Heart right ventricle (tissue), 16 donors: ENCODE measurements at regions not wholly inside any gene's neighbourhood (a gene's known extent, or its start where the extent isn't known, plus 50 kb on each side); places are given as distances from the start of the nearest gene placed in this dataset.

ENCODE experiments used
- ATAC-seq, 8 donors: fragments of 200-7000 bp; cut with Tn5 transposase; one replicate each; pipeline ENCODE4 v1.9.1; 2020; ENCODE audit warnings: mild to moderate bottlenecking in 8 of 8, moderate library complexity in 8 of 8, moderate number of reproducible peaks in 1 of 8
- DNase-seq, 2 donors: peaks; one replicate each; pipeline ENCODE4 v3.0.0-alpha.2; 2020
- H3K27ac ChIP-seq, 10 donors: fragments of 200-600 bp; sonication (generic) in 2 of 10; one replicate each; pipeline versions ENCODE4 v1.5.0 to v1.8.0; 2020 to 2022; ENCODE audit warnings: mild to moderate bottlenecking in 3 of 10
- H3K27me3 ChIP-seq, 7 donors: fragments of 200-600 bp; one replicate each; pipeline ENCODE4 v1.8.0; 2021 to 2022; ENCODE audit warnings: mild to moderate bottlenecking in 2 of 7
- H3K36me3 ChIP-seq, 9 donors: fragments of 200-600 bp; sonication (generic) in 1 of 9; one replicate each; pipeline versions ENCODE4 v1.5.0 to v1.8.0; 2020 to 2022; ENCODE audit warnings: mild to moderate bottlenecking in 2 of 9
- H3K4me1 ChIP-seq, 9 donors: fragments of 200-600 bp; sonication (generic) in 1 of 9; one replicate each; pipeline versions ENCODE4 v1.5.0 to v1.8.0; 2020 to 2022; ENCODE audit warnings: mild to moderate bottlenecking in 4 of 9
- H3K4me3 ChIP-seq, 10 donors: fragments of 200-600 bp; sonication (generic) in 2 of 10; one replicate each; pipeline versions ENCODE4 v1.5.0 to v1.8.0; 2020 to 2022; ENCODE audit warnings: mild to moderate bottlenecking in 7 of 10, moderate library complexity in 2 of 10
- H3K9me3 ChIP-seq, 11 donors: fragments of 200-600 bp in 10 of 11; sonication (generic) in 2 of 11; one replicate each; pipeline versions ENCODE4 v1.5.0 to v1.8.0; 2013 to 2022; ENCODE audit warnings: mild to moderate bottlenecking in 2 of 11, control low read depth in 1 of 11, moderate library complexity in 1 of 11
- WGBS, 2 donors: extraction: QIAGEN DNeasy Blood & Tissue Kit; methylation state at CpG; one replicate each; pipeline ENCODE4 v1.1.7; 2013; ENCODE audit warnings: inconsistent platforms in 1 of 2; 5-methylcytosine and 5-hydroxymethylcytosine counted together
- intact Hi-C, 10 donors: fragments of 100-400 bp; cut with DNase I; formaldehyde crosslinking; loops; one replicate each; pipeline versions ENCODE4 v1.11.1 to v1.14.2; 2022
- TF ChIP-seq, protein P1 (sequence below), 9 donors: fragments of 200-600 bp; sonication (generic) in 2 of 9; IDR thresholded peaks; one replicate each; pipeline versions ENCODE4 v1.5.0 to v1.8.0; 2021 to 2022; ENCODE audit warnings: antibody characterized with exemption in 9 of 9, mild to moderate bottlenecking in 5 of 9, moderate library complexity in 1 of 9
- donor health status: Arrhythmogenic right ventricular cardiomyopathy.
- donor health status: ischemic (EF 13 %, LVEDD 7.1; RV severe dilation, severe dysfunction).
- donor health status: healthy with polysubstance abuse.
- donor health status: DM: no; HTN: yes; CAD: no.
- donor health status: DM: no; HTN: no; CAD: no.
- donor health status: ischemic (EF 25% LVEDD 6.9; RV normal size, moderate dysfunction).
- donor health status: ischemic (EF 25% LVEDD 5.7; RV mildly dilated, moderate dysfunction).
- donor health status: healthy.
- donor health status: DM: yes; HTN: yes; CAD: no.
- donor health status: Ischemic cardiomyopathy.
- donor health status: ischemic (EF 35%, LVEDD 5.7; RV mildly dilated, moderate dysfunction).
- donor health status: nonischemic (EF 11% LVEDD 7.7; RV severe dilation, severe dysfunction).
- donor health status: DM: yes; HTN: yes; CAD: no.
- donor health status: PGD.
- donor health status: ischemic (EF 29% LVEDD 5.4; RV normal size, mild dysfunction).
- donor health status: nonischemic (EF 23%, LVEDD 6.1; RV moderate dilation, normal function).

- H3K27ac ChIP-seq = no peak overlapping the region
- TF ChIP-seq, protein P1, sequence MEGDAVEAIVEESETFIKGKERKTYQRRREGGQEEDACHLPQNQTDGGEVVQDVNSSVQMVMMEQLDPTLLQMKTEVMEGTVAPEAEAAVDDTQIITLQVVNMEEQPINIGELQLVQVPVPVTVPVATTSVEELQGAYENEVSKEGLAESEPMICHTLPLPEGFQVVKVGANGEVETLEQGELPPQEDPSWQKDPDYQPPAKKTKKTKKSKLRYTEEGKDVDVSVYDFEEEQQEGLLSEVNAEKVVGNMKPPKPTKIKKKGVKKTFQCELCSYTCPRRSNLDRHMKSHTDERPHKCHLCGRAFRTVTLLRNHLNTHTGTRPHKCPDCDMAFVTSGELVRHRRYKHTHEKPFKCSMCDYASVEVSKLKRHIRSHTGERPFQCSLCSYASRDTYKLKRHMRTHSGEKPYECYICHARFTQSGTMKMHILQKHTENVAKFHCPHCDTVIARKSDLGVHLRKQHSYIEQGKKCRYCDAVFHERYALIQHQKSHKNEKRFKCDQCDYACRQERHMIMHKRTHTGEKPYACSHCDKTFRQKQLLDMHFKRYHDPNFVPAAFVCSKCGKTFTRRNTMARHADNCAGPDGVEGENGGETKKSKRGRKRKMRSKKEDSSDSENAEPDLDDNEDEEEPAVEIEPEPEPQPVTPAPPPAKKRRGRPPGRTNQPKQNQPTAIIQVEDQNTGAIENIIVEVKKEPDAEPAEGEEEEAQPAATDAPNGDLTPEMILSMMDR (IDR thresholded peaks at IDR 0.05) = no peak
- no peaks in the 10 kb centered on the region for H3K27me3 ChIP-seq
- intact Hi-C loops = no loop called here
- no peaks in the 10 kb centered on the region for H3K36me3 ChIP-seq
- 95 to 96% methylated on average over 3 of the region's 3 CpGs for WGBS, 2 donors
- H3K4me1 ChIP-seq = peaks cover 0 to 18% (median 0%) of the 10 kb centered on the region in 9 donors
- ATAC-seq (no peak), DNase-seq (no peak)
- no peak overlapping the region for H3K4me3 ChIP-seq
- H3K9me3 ChIP-seq = no peaks in the 10 kb centered on the region
Observed at GRCh38 chr5:127998950-127999615, 84.5 kb upstream of the SLC12A2 start.

DNA sequence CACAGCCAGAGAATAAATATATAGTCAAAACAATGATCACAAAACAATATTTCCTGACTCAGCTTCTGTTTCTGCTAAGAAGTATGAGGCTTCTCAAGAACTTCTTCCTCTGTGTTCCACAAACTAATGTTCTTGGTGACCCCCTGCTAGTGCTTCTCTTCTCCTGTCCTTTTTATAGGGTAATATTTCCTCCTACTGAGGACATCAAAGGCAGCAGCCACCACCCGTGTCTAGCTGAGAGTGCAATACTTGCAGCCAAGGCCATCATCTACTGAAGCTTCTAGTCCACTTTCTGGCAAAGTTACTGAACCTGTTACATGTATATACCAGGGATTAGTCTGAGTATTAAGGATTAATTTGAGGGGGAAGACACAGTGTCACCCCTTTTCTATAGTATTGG, 83.7 kb upstream of the SLC12A2 start:
- TF ChIP-seq, protein P1 (IDR thresholded peaks at IDR 0.05) = no peak
- 84 to 86% methylated on average over 1 of the region's 1 CpG for WGBS, 2 donors
- DNase-seq = no peak
- Histone ChIP-seq H3K4me3 (no peak overlapping the region), H3K4me1 (peaks cover 0 to 18% (median 0%) of the 10 kb centered on the region in 9 donors), H3K27ac (no peak overlapping the region), H3K36me3 (no peaks in the 10 kb centered on the region), H3K27me3 (no peaks in the 10 kb centered on the region), H3K9me3 (no peaks in the 10 kb centered on the region)
- no peak for ATAC-seq
- intact Hi-C loops = no loop called here

GRCh38 chr5:128002425-128002824, 81.1 kb upstream of the SLC12A2 start:
- TF ChIP-seq, protein P1 (IDR thresholded peaks at IDR 0.05) = no peak
- no peak overlapping the region for H3K4me3 ChIP-seq
- DNase-seq = no peak
- H3K27ac ChIP-seq = no peak overlapping the region
- 83 to 87% methylated on average over 5 of the region's 5 CpGs for WGBS, 2 donors
- intact Hi-C loops = no loop called here
- H3K27me3 ChIP-seq = no peaks in the 10 kb centered on the region
- H3K9me3 ChIP-seq = no peaks in the 10 kb centered on the region
- ATAC-seq = no peak
- peaks cover 0 to 6% (median 0%) of the 10 kb centered on the region in 9 donors for H3K4me1 ChIP-seq
- no peaks in the 10 kb centered on the region for H3K36me3 ChIP-seq

DNA sequence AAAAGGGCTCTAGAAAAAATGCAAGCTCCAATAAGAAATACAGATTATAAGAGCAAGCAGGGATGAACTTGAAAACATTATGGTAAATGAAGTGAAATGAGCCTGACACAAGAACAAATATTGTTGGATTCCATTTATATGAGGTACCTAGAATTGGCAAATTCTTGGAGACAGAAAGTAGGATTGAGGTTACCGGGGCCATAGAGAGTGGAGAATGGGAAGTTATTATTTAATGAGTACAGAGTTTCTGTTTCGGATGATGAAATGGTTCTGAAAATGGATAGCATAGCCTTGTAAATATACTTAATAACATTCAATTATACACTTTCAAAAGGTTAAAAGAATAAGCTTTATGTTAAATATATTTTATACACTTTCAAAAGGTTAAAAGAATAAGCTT, 75.6 kb upstream of the SLC12A2 start:
- ATAC-seq (no peak), DNase-seq (no peak)
- H3K36me3 ChIP-seq = no peaks in the 10 kb centered on the region
- no peaks in the 10 kb centered on the region for H3K9me3 ChIP-seq
- 96 to 99% methylated on average over 2 of the region's 2 CpGs for WGBS, 2 donors
- H3K4me3 ChIP-seq = no peak overlapping the region
- TF ChIP-seq, protein P1 (IDR thresholded peaks at IDR 0.05) = no peak
- H3K27me3 ChIP-seq = no peaks in the 10 kb centered on the region
- intact Hi-C loops = no loop called here
- no peak overlapping the region for H3K27ac ChIP-seq
- H3K4me1 ChIP-seq = peaks cover 0 to 1% (median 0%) of the 10 kb centered on the region in 9 donors
